HCEC 1CT (cell line): ENCODE measurements at regions not wholly inside any gene's neighbourhood (a gene's known extent, or its start where the extent isn't known, plus 50 kb on each side); places are given as distances from the start of the nearest gene placed in this dataset.

Source experiments
- DNase-seq: peaks from one replicate; pipeline ENCODE4 v3.0.0-alpha.2; 2017

GRCh38 chr3:152959307-152959706 is 124.4 kb downstream of the P2RY1 start:
- no peak for DNase-seq

DNA sequence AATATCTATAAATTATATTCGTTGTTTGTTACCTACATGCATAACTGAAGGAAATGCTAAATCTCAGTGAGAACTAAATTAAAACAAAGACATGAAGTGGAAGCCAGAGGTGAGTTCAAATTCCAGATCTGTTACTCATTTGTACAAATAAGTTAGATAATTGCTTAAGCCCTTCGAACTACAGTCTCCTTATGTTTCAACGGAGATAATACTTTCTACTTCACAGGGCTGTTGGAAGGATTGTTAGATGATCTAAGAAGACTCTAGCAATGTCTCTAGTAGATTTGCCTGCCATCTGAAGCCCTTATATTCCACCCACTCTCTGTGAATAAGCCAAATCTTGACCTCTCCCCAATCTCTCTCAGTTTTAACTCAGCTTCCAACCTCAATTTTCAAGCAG is 125.8 kb downstream of the P2RY1 start:
- no peak for DNase-seq

GRCh38 chr3:152961323-152961722 is 126.4 kb downstream of the P2RY1 start:
- peak; percentile 15 for DNase-seq

- DNase-seq: no peak
Observed at GRCh38 chr3:152964911-152965609, 130.1 kb downstream of the P2RY1 start.

GRCh38 chr3:152968388-152969024 is 133.6 kb downstream of the P2RY1 start:
- peak; percentile 68 for DNase-seq

DNA sequence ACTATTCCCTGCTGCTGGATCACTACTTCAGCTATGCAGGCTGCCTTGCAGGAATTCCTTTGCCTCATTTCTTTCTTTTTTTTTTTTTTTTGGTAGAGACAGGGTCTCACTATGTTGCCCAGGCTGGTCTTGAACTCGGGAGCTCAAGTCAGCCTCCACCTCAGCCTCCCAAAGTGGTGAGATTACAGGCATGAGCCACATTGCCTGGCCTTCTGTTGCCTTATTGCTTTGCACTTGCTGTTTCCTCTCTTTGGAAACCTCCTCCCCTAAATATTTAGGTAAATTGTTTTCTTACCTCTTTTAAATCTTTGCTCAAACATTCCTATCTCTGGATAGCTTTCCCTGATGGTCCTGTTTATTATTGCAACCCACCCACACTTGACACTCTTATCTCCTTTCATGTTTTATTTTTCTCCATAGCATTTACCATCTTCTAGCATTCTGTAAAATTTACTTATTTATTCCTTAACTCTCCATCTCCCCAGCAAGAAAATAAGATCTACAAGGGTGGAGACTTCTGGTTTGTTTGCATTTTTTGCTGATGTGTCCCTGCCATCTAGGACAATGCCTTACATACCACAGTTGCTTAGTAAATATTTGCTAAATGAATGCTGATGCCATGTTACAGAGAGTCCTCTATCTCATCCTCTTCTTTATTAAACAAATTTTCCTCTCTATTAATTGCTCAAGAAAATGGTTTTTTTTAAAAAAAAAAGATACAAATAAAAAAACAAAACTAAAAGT is 134.8 kb downstream of the P2RY1 start:
- peak; percentile 70 for DNase-seq

DNA sequence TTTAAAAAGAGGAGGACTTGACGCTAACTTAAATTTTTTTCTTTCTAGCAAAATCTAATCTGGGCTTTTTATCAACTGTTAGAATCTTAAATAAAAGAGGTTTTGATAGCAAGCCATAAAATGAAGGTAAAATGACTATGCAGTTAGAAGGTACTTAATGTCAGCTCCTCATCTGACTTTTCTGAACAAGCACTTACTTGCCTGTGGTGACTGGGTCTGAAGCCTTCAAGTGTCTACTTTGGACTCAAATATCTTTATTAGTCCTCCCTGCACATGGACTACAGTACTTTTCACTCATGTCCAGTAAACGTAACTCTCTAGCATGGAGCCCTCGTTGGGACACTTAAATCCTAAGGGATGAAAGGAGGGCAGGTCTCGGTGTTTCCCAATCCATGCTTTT is 135.9 kb downstream of the P2RY1 start:
- DNase-seq: no peak

- DNase-seq: no peak
Observed at GRCh38 chr3:152971880-152972279, 136.9 kb downstream of the P2RY1 start.

DNA sequence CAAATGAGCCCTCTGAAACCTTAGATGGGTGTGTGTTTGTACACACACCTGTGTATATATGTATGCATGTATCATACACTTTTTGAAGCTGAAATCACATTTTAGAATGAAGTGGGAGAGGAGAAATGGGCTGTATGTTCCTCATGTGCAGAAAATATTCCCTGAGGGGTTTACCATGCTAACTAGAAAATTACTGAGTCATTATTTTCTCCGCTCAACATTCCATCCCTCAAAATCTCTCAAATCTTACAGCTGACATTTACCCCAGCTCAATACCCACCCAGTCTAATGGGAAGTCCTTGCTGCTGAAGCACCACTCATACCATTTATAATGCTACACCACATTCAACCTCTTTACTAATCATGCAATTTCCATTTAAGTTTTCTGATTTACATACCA is 138.6 kb downstream of the P2RY1 start:
- DNase-seq: no peak

- no peak for DNase-seq
Observed at GRCh38 chr3:152976239-152976638, 141.3 kb downstream of the P2RY1 start.

DNA sequence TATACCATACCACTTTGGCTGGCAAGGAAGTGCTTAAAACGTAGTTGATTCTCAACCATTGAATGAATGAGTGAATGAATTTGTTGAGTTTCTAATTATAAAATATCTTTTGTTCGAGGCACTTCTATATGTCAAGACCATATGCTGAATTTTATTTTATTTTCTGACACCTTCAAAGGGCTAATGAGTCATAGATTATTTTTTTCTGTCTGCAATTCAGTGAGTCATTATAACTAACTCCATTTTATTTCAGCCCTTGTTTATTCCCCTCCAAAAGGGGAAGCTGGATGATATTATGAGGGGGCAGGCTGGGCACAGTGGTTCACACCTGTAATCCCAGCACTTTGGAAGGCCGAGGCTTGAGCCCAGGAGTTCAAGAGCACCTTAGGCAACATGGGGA is 142.4 kb downstream of the P2RY1 start:
- DNase-seq: no peak

- DNase-seq: no peak
Observed at GRCh38 chr3:152978152-152978551, 143.2 kb downstream of the P2RY1 start.

GRCh38 chr3:152997526-152997925 is 162.6 kb downstream of the P2RY1 start:
- no peak for DNase-seq

GRCh38 chr3:152998591-152998990 is 163.4 kb upstream of the RAP2B start:
- no peak for DNase-seq

GRCh38 chr3:153000325-153000724 is 161.7 kb upstream of the RAP2B start:
- no peak for DNase-seq

GRCh38 chr3:153001210-153002078 is 160.6 kb upstream of the RAP2B start:
- no peak for DNase-seq

DNA sequence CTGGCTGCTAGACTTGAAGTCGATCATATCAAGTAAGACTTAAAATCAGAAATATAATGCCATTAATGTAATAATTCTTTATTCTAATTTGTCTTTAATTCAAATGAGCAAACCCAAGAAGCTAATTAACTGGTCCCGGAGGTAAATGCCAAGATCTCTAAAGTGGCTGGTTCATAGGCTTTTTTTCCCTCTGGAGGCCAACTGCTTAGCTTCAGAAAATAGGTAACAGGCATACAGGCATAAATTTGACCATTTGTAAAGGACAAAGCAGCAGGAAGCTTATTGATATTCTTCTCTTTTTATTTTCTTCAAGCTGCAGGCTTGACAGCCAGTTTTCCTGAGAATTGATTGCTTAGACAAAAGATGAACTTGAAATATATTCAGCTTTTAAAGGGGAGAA is 158.6 kb upstream of the RAP2B start:
- DNase-seq: no peak

GRCh38 chr3:153003862-153004261 is 158.2 kb upstream of the RAP2B start:
- no peak for DNase-seq

DNA sequence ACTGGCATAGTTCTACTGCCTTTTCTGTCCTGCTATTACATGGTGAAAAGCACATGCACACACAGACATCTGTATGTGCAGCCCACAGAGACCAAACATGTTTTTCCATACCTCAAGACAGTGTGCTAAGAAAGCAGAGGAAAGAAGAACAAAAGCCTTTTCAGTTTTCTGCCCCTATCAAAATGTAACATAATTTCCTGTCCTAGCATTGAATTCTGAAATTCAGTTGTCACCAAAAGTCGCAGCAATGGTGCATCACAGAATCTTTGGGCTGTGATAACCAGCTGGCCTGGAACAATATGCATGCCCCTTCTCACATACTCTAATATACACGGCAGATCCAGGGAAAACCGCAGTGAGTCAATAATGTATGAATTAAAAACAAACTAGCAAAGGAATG is 153.8 kb upstream of the RAP2B start:
- DNase-seq: no peak

GRCh38 chr3:153023896-153024295 is 138.1 kb upstream of the RAP2B start:
- DNase-seq: no peak

DNA sequence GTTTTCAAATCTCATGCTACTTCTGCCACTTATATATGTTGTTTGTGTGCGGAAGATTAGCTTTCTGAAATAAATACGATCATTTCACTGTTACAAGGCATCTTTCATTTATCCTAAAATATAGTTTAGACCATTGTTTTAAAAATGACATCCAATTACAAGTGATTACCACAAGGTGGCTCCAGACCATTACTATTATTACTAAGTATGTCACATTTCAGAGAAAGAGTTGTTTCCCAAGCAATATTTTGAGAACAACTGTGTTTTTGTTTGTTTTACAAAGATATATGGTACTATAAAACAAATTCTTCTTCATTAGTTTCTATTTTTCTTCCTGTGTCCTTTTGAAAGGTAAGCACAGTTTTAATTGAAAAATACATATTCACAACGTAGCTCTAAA is 136.0 kb upstream of the RAP2B start:
- DNase-seq: peak; percentile 45

GRCh38 chr3:153028381-153028780 is 133.6 kb upstream of the RAP2B start:
- no peak for DNase-seq

- DNase-seq: peak; percentile 29
Observed at GRCh38 chr3:153029350-153029749, 132.7 kb upstream of the RAP2B start.
